Left ventricle myocardium inferior (tissue), 1 donor: ENCODE measurements at regions not wholly inside any gene's neighbourhood (a gene's known extent, or its start where the extent isn't known, plus 50 kb on each side); places are given as distances from the start of the nearest gene placed in this dataset.

Source experiments
- DNase-seq: peaks from one replicate; pipeline ENCODE4 v3.0.0-alpha.2; 2020
- H3K27ac ChIP-seq: fragments of 200-600 bp; replicated peaks from 2 replicates; pipeline ENCODE4 v1.8.0; 2021
- H3K27me3 ChIP-seq: fragments of 200-600 bp; 2 replicates; pipeline ENCODE4 v1.8.0; 2021; ENCODE audit warnings: low read depth
- H3K36me3 ChIP-seq: fragments of 200-600 bp; 2 replicates; pipeline ENCODE4 v1.8.0; 2021
- H3K4me1 ChIP-seq: fragments of 200-600 bp; 2 replicates; pipeline ENCODE4 v1.8.0; 2021
- H3K4me3 ChIP-seq: fragments of 200-600 bp; 2 replicates; pipeline ENCODE4 v1.8.0; 2021; ENCODE audit warnings: mild to moderate bottlenecking, moderate library complexity
- H3K9me3 ChIP-seq: fragments of 200-600 bp; replicated peaks from 2 replicates; pipeline ENCODE4 v1.8.0; 2021
- intact Hi-C: fragments of 100-400 bp; cut with micrococcal nuclease; formaldehyde crosslinking; loops from one replicate; pipeline ENCODE4 v1.11.0; 2022
- TF ChIP-seq, protein P1 (sequence below): fragments of 200-600 bp; IDR thresholded peaks from 2 replicates; pipeline ENCODE4 v1.8.0; 2021; ENCODE audit warnings: antibody characterized with exemption, mild to moderate bottlenecking, borderline replicate concordance
- donor health status: DM: no; HTN: yes; CAD: no; lungs with severe emphysema.

DNA sequence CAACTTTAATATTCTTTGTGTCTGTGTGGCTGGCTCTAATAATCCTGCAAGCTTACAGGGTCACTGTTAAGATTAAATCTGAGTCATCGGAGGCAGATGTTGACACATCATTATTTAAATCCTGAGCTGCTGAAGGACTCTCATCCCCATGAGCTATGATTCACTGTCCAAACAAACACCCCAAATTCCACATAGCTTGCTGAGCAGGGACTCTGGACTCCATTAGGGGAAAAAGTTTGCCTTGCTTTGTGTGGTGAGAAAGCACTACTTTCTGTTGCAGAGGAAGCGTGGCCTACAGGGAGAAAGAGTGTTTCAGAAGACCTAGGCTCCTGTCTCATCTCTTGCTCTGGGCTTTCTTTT, 213.7 kb downstream of the PDCD6IP start:
- DNase-seq = no peak
- Histone ChIP-seq H3K4me3 (no peak overlapping the region), H3K27ac (no peak overlapping the region), H3K27me3 (no peaks in the 10 kb centered on the region), H3K36me3 (no peaks in the 10 kb centered on the region), H3K4me1 (no peaks in the 10 kb centered on the region), H3K9me3 (no peaks in the 10 kb centered on the region)
- TF ChIP-seq, protein P1, sequence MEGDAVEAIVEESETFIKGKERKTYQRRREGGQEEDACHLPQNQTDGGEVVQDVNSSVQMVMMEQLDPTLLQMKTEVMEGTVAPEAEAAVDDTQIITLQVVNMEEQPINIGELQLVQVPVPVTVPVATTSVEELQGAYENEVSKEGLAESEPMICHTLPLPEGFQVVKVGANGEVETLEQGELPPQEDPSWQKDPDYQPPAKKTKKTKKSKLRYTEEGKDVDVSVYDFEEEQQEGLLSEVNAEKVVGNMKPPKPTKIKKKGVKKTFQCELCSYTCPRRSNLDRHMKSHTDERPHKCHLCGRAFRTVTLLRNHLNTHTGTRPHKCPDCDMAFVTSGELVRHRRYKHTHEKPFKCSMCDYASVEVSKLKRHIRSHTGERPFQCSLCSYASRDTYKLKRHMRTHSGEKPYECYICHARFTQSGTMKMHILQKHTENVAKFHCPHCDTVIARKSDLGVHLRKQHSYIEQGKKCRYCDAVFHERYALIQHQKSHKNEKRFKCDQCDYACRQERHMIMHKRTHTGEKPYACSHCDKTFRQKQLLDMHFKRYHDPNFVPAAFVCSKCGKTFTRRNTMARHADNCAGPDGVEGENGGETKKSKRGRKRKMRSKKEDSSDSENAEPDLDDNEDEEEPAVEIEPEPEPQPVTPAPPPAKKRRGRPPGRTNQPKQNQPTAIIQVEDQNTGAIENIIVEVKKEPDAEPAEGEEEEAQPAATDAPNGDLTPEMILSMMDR = no peak
- intact Hi-C loops = no loop called here

DNA sequence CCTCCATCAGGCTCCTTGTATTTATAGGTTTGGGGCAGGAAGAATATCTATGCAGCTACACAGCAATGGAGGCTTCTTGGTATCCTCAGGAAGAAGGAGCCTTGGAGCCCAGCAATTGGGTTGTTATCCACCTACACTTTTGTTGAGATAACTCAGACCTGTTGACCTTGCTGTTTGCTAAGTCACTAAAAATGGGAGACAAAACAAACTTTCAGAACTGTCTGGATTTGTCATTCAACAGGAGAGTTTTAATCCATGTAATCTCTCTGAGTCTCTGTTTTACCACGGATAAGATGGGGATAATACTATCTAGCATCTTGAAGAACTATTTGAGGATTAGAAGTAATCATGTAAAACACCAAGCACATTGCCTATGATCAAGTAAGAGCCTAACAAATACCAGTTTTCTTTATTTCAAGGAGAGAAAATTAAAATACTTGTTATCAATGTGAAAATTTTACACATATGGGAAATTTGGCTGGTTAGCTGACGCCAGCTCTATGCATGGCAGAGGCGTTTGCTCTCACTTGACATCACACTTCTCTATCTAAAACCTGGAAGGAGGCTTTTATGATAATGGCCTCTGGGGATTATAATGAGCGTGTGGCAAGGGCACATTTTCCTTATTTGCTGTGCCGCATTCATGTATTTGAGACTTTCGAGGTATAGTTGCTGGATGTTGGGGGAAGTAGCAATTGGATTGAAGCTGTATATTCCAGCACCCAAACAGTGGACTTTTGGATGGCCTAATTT, 215.6 kb downstream of the PDCD6IP start:
- DNase-seq = no peak
- Histone ChIP-seq H3K4me1 (no peaks in the 10 kb centered on the region), H3K4me3 (no peak overlapping the region), H3K27ac (no peak overlapping the region), H3K27me3 (peaks cover 3% of the 10 kb centered on the region), H3K36me3 (no peaks in the 10 kb centered on the region), H3K9me3 (no peaks in the 10 kb centered on the region)
- intact Hi-C loops = no loop called here
- TF ChIP-seq, protein P1 = no peak

DNA sequence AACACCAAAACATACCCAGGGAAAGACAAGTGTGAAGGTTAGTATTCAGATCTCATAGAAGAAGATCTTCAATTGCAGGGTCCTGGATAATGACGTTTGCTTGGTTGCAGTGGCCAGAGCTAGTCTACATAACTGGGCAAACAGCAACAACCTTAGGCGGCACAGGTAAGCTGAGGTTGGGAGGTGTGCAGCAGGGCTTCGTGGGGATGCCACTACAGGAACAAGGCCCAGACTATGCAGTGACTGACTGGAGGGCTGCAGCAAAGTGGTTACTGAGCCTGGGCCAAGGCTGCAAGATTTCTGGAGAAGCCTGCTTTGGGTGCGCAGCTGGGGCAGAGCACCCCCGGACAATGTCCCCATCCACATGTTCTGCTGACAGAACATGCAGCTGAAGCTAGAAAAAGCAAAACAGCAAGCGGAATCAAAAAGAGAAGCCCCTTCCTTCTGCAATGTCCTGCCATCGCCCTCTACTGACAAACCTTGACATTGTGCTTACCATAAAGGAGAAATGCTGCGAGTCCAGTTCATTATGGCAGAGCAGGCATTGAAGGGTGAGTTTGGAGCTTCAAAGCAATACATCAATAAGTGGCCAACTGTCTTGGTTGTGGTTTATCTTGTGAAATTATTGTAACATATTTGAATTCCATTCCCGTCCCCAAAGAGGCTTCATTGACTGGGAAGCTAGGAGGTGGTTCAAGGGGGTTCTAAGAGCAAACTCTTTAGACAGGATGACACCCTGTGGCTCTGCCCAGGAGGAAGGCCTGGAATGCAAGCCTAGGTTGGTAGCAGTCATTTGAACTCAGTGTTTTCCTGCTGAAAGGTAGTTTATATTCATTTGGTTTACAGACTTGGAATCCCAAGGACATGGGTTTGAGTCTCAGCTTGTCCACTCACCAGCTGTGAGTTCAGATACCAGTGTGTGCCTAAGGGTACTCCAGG, 217.0 kb downstream of the PDCD6IP start:
- Histone ChIP-seq H3K9me3 (no peaks in the 10 kb centered on the region), H3K27ac (no peak overlapping the region), H3K36me3 (no peaks in the 10 kb centered on the region), H3K27me3 (peaks cover 13% of the 10 kb centered on the region), H3K4me3 (no peak overlapping the region), H3K4me1 (no peaks in the 10 kb centered on the region)
- TF ChIP-seq, protein P1 = no peak
- intact Hi-C loops = no loop called here
- DNase-seq = no peak

DNA sequence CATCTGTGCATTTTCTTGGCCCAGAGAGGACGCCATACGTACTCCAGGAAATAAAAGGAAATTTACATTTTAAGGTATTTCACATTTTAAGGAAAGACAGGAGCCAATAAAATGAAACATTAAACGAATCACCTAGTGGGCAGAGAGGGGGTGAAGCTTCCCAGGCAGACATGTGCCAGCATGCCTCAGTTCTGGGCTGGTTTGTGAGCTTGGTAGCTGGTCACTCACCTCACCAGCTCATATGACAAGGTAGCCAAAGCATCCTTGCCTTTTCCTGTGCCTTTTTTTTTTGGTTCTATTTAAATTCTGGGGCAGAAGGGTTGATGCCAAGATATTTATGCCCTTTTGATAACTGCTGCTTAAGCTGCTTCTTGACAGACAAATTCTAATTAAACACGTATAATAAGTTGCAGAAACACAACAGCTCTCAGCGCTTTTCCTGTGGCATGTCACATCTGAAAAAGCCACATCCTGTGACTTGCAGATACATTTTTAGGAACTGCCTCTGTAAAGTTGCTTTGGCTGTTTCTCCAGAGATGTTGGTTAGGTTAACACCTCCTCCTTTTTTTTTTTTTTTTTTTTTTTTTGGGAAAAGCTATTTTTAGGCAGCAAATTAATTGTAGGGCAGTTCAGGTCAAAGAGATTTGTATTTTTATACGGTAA, 218.6 kb downstream of the PDCD6IP start:
- intact Hi-C loops = no loop called here
- no peaks in the 10 kb centered on the region for H3K9me3 ChIP-seq

DNA sequence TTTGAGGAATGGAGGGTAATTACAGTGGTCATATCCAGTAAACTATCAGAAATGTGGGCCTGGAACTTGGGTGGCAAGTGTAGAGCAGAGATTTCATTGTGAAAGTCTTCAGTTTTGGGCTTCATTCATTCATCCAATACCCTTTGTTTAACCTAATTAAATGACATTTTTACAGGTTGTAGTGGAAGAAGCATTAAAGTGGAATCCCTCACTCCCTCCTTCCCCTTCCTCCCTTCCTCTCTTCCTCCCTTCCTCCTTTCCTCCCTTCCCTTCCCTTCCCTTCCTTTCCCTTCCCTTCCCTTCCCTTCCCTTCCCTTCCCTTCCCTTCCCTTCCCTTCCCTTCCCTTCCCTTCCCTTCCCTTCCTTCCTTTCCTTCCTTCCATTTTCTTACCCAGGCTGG, 219.3 kb downstream of the PDCD6IP start:
- Histone ChIP-seq H3K36me3 (no peaks in the 10 kb centered on the region), H3K27ac (no peak overlapping the region), H3K4me3 (no peak overlapping the region), H3K27me3 (peaks cover 13% of the 10 kb centered on the region), H3K4me1 (no peaks in the 10 kb centered on the region), H3K9me3 (no peaks in the 10 kb centered on the region)
- DNase-seq = no peak
- intact Hi-C loops = no loop called here
- TF ChIP-seq, protein P1 = no peak

More for the DNA sequence above, 218.6 kb downstream of the PDCD6IP start:
- TF ChIP-seq, protein P1 = no peak
- no peak for DNase-seq
- peaks cover 13% of the 10 kb centered on the region for H3K27me3 ChIP-seq
- H3K4me3 ChIP-seq = no peak overlapping the region
- no peak overlapping the region for H3K27ac ChIP-seq
- H3K4me1 ChIP-seq = no peaks in the 10 kb centered on the region
- H3K36me3 ChIP-seq = no peaks in the 10 kb centered on the region
